IMR-90 (cell line): ENCODE measurements at regions not wholly inside any gene's neighbourhood (a gene's known extent, or its start where the extent isn't known, plus 50 kb on each side); places are given as distances from the start of the nearest gene placed in this dataset.

Experiments used
- ATAC-seq: fragments of 200-7000 bp; cut with Tn5 transposase; 2 replicates; pipeline ENCODE4 v1.9.1; 2020; ENCODE audit warnings: low read depth, mild to moderate bottlenecking, moderate library complexity
- BruUV-seq: library from RNA; stranded (reverse); fragments of 400-500 nt; replicated peaks from 2 replicates; lab custom pipeline; 2021; lab: Mats Ljungman, UMichigan
- CTCF ChIA-PET: fragments of 300-600 bp; formaldehyde crosslinking; extraction: SDS; loops from one replicate; lab custom pipeline; 2021; ENCODE audit warnings: antibody characterized with exemption; lab: Yijun Ruan, JAX
- POLR2A ChIA-PET: fragments of 300-600 bp; sonication (Branson Sonifier 250); formaldehyde crosslinking; loops from one replicate; lab custom pipeline; 2022; ENCODE audit warnings: antibody characterized with exemption; ENCODE audit not compliant: unreplicated experiment; lab: Charles Lee
- DNase-seq: peaks from one replicate; pipeline ENCODE4 v3.0.0; 2013
- H2AFZ ChIP-seq: replicated peaks from 2 replicates; pipeline ENCODE3; 2013; ENCODE audit warnings: low read length, mild to moderate bottlenecking; ENCODE audit not compliant: poor library complexity
- H2AK5ac ChIP-seq: 2 replicates; pipeline ENCODE4 v1.6.1; 2013; ENCODE audit warnings: low read depth, low read length, inconsistent platforms
- H2AK9ac ChIP-seq: replicated peaks from 2 replicates; pipeline ENCODE3; 2013; ENCODE audit warnings: mild to moderate bottlenecking, low read depth, low read length, moderate library complexity; ENCODE audit not compliant: poor library complexity
- H2BK120ac ChIP-seq: 2 replicates; pipeline ENCODE4 v1.6.1; 2013; ENCODE audit warnings: low read depth, low read length, inconsistent platforms
- H2BK15ac ChIP-seq: 3 replicates; pipeline ENCODE4 v1.6.1; 2013; ENCODE audit warnings: low read depth, low read length, inconsistent platforms
- H2BK20ac ChIP-seq: 2 replicates; pipeline ENCODE4 v1.6.1; 2013; ENCODE audit warnings: low read depth, mild to moderate bottlenecking, inconsistent platforms, low read length, moderate library complexity
- H2BK5ac ChIP-seq: 2 replicates; pipeline ENCODE4 v1.6.1; 2013; ENCODE audit warnings: mild to moderate bottlenecking, low read depth, low read length, inconsistent platforms; ENCODE audit not compliant: poor library complexity, severe bottlenecking
- H3K14ac ChIP-seq: replicated peaks from 2 replicates; pipeline ENCODE4 v1.6.1; 2013; ENCODE audit warnings: low read depth, low read length, inconsistent platforms
- H3K18ac ChIP-seq: 2 replicates; pipeline ENCODE4 v1.6.1; 2013; ENCODE audit warnings: low read depth, low read length, control low read depth
- H3K23ac ChIP-seq: 2 replicates; pipeline ENCODE4 v1.6.1; 2013; ENCODE audit warnings: low read depth, low read length, inconsistent platforms
- H3K27ac ChIP-seq: 2 replicates; pipeline ENCODE4 v1.5.1; 2013; ENCODE audit warnings: mild to moderate bottlenecking, control low read depth, low read length; ENCODE audit not compliant: insufficient read depth
- H3K27me3 ChIP-seq: 2 replicates; pipeline ENCODE4 v1.6.1; 2013; ENCODE audit warnings: low read length; ENCODE audit not compliant: control insufficient read depth, insufficient read depth
- H3K36me3 ChIP-seq: 2 replicates; pipeline ENCODE4 v1.6.1; 2013; ENCODE audit warnings: low read length, mixed read lengths; ENCODE audit not compliant: control insufficient read depth, insufficient read depth
- H3K4ac ChIP-seq: 2 replicates; pipeline ENCODE4 v1.6.1; 2013; ENCODE audit warnings: low read depth, low read length, inconsistent platforms
- H3K4me1 ChIP-seq: 2 replicates; pipeline ENCODE4 v1.6.1; 2013; ENCODE audit warnings: low read length, mixed read lengths; ENCODE audit not compliant: control insufficient read depth, insufficient read depth
- H3K4me2 ChIP-seq: 2 replicates; pipeline ENCODE4 v1.6.1; 2013; ENCODE audit warnings: low read depth, mild to moderate bottlenecking, control low read depth, low read length, moderate library complexity
- H3K4me3 ChIP-seq: 2 replicates; pipeline ENCODE4 v1.5.1; 2013; ENCODE audit warnings: low read depth, mild to moderate bottlenecking, control low read depth, low read length, moderate library complexity; ENCODE audit not compliant: insufficient read depth
- H3K56ac ChIP-seq: 2 replicates; pipeline ENCODE4 v1.6.1; 2013; ENCODE audit warnings: low read length, inconsistent platforms; ENCODE audit not compliant: insufficient read depth; ENCODE audit errors: extremely low read depth
- H3K79me1 ChIP-seq, 2 experiments: 2 replicates each; pipeline ENCODE4 v1.6.1; 2013; ENCODE audit warnings: low read length in 2 of 2, inconsistent platforms in 1 of 2, low read depth in 1 of 2
- H3K9ac ChIP-seq: 2 replicates; pipeline ENCODE4 v1.6.1; 2013; ENCODE audit warnings: low read depth, low read length, control low read depth
- H3K9me1 ChIP-seq: 2 replicates; pipeline ENCODE4 v1.6.1; 2013; ENCODE audit warnings: low read length, inconsistent platforms; ENCODE audit not compliant: insufficient read depth
- H3K9me3 ChIP-seq: 2 replicates; pipeline ENCODE4 v1.6.1; 2013; ENCODE audit warnings: low read length; ENCODE audit not compliant: control insufficient read depth, insufficient read depth
- H4K20me1 ChIP-seq: 2 replicates; pipeline ENCODE4 v1.6.1; 2013; ENCODE audit warnings: low read length, inconsistent platforms; ENCODE audit not compliant: insufficient read depth
- H4K5ac ChIP-seq: 2 replicates; pipeline ENCODE4 v1.6.1; 2013; ENCODE audit warnings: mild to moderate bottlenecking, low read depth, low read length, control low read depth
- H4K8ac ChIP-seq, 2 experiments: 2 replicates each; pipeline ENCODE4 v1.6.1; 2013; ENCODE audit warnings: low read depth in 2 of 2, low read length in 2 of 2, control low read depth in 1 of 2, inconsistent platforms in 1 of 2
- H4K91ac ChIP-seq: 2 replicates; pipeline ENCODE4 v1.6.1; 2013; ENCODE audit warnings: low read depth, low read length, inconsistent platforms; ENCODE audit not compliant: insufficient read depth
- MAFK ChIP-seq: IDR thresholded peaks from 2 replicates; pipeline ENCODE4 v1.6.1; 2012; ENCODE audit warnings: low read depth, low read length, improper control_type of control experiment
- MAZ ChIP-seq: IDR thresholded peaks from 2 replicates; pipeline ENCODE4 v1.6.1; 2012; ENCODE audit warnings: low read depth, mild to moderate bottlenecking, low read length, improper control_type of control experiment, moderate library complexity, borderline replicate concordance
- NFE2L2 ChIP-seq: fragments of 150-350 bp; IDR thresholded peaks from 2 replicates; pipeline ENCODE4 v1.6.1; 2016; ENCODE audit warnings: low read depth, mild to moderate bottlenecking, low read length
- RFX5 ChIP-seq: IDR thresholded peaks from 2 replicates; pipeline ENCODE4 v1.8.0; 2012; ENCODE audit warnings: low read depth, mild to moderate bottlenecking, low read length, moderate library complexity
- WGBS, 2 experiments: methylation state at CpG; one replicate each; pipeline versions ENCODE4 v1.1.5 to v1.1.7; 2013; ENCODE audit warnings: missing lambda C conversion rate in 2 of 2; ENCODE audit not compliant: insufficient read length in 1 of 2; ENCODE audit errors: extremely low coverage in 2 of 2; 5-methylcytosine and 5-hydroxymethylcytosine counted together
- dilution Hi-C: fragments of 300-500 bp; cut with HindIII; formaldehyde crosslinking; loops from one replicate; pipeline ENCODE4 v1.14.3; 2018; ENCODE audit warnings: low sequenced_read_pairs; ENCODE audit not compliant: unreplicated experiment
- in situ Hi-C: fragments of 300-500 bp; cut with MboI; formaldehyde crosslinking; loops from 3 replicates; pipeline ENCODE4 v1.14.3; 2019; ENCODE audit warnings: low sequenced_read_pairs, inconsistent platforms, mixed read lengths
- intact Hi-C: fragments of 100-400 bp; cut with micrococcal nuclease; formaldehyde crosslinking; loops from 2 replicates; pipeline ENCODE4 v1.10.0; 2022
- TF ChIP-seq, protein P1 (sequence below): fragments of 150-350 bp; IDR thresholded peaks from 2 replicates; pipeline ENCODE4 v1.6.1; 2017; ENCODE audit warnings: mild to moderate bottlenecking, antibody characterized with exemption, low read length, low read depth

GRCh38 chr5:87594566-87594965 is 181.8 kb upstream of the CCNH start:
- no peak overlapping the region for H2BK120ac ChIP-seq
- no TSS peak for BruUV-seq
- in situ Hi-C loops, result no loop called here
- H3K36me3 ChIP-seq, result no peaks in the 10 kb centered on the region
- no peak overlapping the region for H4K91ac ChIP-seq
- H4K5ac ChIP-seq, result no peak overlapping the region
- TF ChIP-seq, protein P1, sequence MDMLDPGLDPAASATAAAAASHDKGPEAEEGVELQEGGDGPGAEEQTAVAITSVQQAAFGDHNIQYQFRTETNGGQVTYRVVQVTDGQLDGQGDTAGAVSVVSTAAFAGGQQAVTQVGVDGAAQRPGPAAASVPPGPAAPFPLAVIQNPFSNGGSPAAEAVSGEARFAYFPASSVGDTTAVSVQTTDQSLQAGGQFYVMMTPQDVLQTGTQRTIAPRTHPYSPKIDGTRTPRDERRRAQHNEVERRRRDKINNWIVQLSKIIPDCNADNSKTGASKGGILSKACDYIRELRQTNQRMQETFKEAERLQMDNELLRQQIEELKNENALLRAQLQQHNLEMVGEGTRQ, result no peak
- TF ChIP-seq NFE2L2 (no peak), MAZ (no peak), MAFK (peak; percentile 97), RFX5 (no peak)
- no peak overlapping the region for H3K18ac ChIP-seq
- H3K9me1 ChIP-seq, result no peaks in the 10 kb centered on the region
- no peak overlapping the region for H2AFZ ChIP-seq
- dilution Hi-C loops, result no loop called here
- H2BK15ac ChIP-seq, result no peak overlapping the region
- no peaks in the 10 kb centered on the region for H3K4me1 ChIP-seq
- H2BK20ac ChIP-seq, result no peak overlapping the region
- no peak overlapping the region for H3K4ac ChIP-seq
- no peak overlapping the region for H3K23ac ChIP-seq
- H3K4me3 ChIP-seq, result no peak overlapping the region
- ChIA-PET CTCF (no interaction called here), POLR2A (no interaction called here)
- no peaks in the 10 kb centered on the region for H3K27me3 ChIP-seq
- no peaks in the 10 kb centered on the region for H4K20me1 ChIP-seq
- H3K4me2 ChIP-seq, result no peak overlapping the region
- H3K9ac ChIP-seq, result no peak overlapping the region
- no peak overlapping the region for H2BK5ac ChIP-seq
- H2AK9ac ChIP-seq, result no peak overlapping the region
- no CpG with 5 or more reads among the region's 1 CpG for WGBS, 2 experiments
- no peak overlapping the region for H3K14ac ChIP-seq
- H3K56ac ChIP-seq, result no peak overlapping the region
- intact Hi-C loops, result no loop called here
- no peak for ATAC-seq
- no peak overlapping the region for H2AK5ac ChIP-seq
- no peak overlapping the region for H3K27ac ChIP-seq
- no peak for DNase-seq
- no peaks in the 10 kb centered on the region for H3K79me1 ChIP-seq
- no peaks in the 10 kb centered on the region for H3K9me3 ChIP-seq
- H4K8ac ChIP-seq, result no peak overlapping the region
